Smooth muscle cell (in vitro differentiated cells): ENCODE measurements at regions not wholly inside any gene's neighbourhood (a gene's known extent, or its start where the extent isn't known, plus 50 kb on each side); places are given as distances from the start of the nearest gene placed in this dataset.

Experiments used
- DNase-seq: peaks from one replicate; lab custom pipeline; 2025; ENCODE audit not compliant: unreplicated experiment; lab: John Stamatoyannopoulos, UW
- H2AFZ ChIP-seq: fragments of 200-600 bp; sonication (generic); 2 replicates; pipeline ENCODE4 v1.6.0; 2016; ENCODE audit warnings: antibody characterized with exemption, low read depth, mild to moderate bottlenecking
- H3F3A ChIP-seq: fragments of 200-600 bp; sonication (generic); 2 replicates; pipeline ENCODE4 v1.6.0; 2017; ENCODE audit warnings: antibody characterized with exemption, low read depth
- H3K27ac ChIP-seq: fragments of 200-600 bp; sonication (generic); 2 replicates; pipeline ENCODE4 v1.5.1; 2016; ENCODE audit warnings: low read depth, mild to moderate bottlenecking
- H3K27me3 ChIP-seq: fragments of 200-600 bp; sonication (generic); 2 replicates; pipeline ENCODE4 v1.6.1; 2016; ENCODE audit warnings: low read depth, mild to moderate bottlenecking
- H3K36me3 ChIP-seq: fragments of 200-600 bp; sonication (generic); 2 replicates; pipeline ENCODE4 v1.5.1; 2016; ENCODE audit warnings: low read depth
- H3K4me1 ChIP-seq: fragments of 200-600 bp; sonication (generic); 2 replicates; pipeline ENCODE4 v1.5.1; 2016; ENCODE audit warnings: low read depth
- H3K4me2 ChIP-seq: fragments of 200-600 bp; sonication (generic); 2 replicates; pipeline ENCODE4 v1.6.0; 2016; ENCODE audit warnings: mild to moderate bottlenecking
- H3K4me3 ChIP-seq: fragments of 200-600 bp; sonication (generic); 2 replicates; pipeline ENCODE4 v1.5.1; 2016; ENCODE audit warnings: mild to moderate bottlenecking
- H3K79me2 ChIP-seq: fragments of 200-600 bp; sonication (generic); 2 replicates; pipeline ENCODE4 v1.6.0; 2016; ENCODE audit warnings: low read depth, mild to moderate bottlenecking
- H3K9ac ChIP-seq: fragments of 200-600 bp; sonication (generic); 2 replicates; pipeline ENCODE4 v1.6.0; 2016; ENCODE audit warnings: low read depth
- H3K9me3 ChIP-seq: fragments of 200-600 bp; sonication (generic); replicated peaks from 2 replicates; pipeline ENCODE4 v1.5.1; 2016; ENCODE audit warnings: low read depth
- H4K20me1 ChIP-seq: fragments of 200-600 bp; sonication (generic); 2 replicates; pipeline ENCODE4 v1.6.0; 2016; ENCODE audit warnings: low read depth
- CTCF ChIP-seq: fragments of 200-600 bp; sonication (generic); IDR thresholded peaks from 2 replicates; pipeline ENCODE4 v1.5.1; 2017; ENCODE audit warnings: borderline replicate concordance, mild to moderate bottlenecking, antibody characterized with exemption; ENCODE audit not compliant: insufficient read depth, poor library complexity, severe bottlenecking
- WGBS: methylation state at CpG from one replicate; pipeline ENCODE4 v1.1.7; 2016; ENCODE audit warnings: low lambda C conversion rate; 5-methylcytosine and 5-hydroxymethylcytosine counted together

GRCh38 chr1:222967466-222968240, 152.8 kb downstream of the DISP1 start:
- Histone ChIP-seq H3K36me3 (no peaks in the 10 kb centered on the region), H3K4me2 (no peak overlapping the region), H2AFZ (no peak overlapping the region), H3K4me1 (peaks cover 5% of the 10 kb centered on the region), H3K27me3 (no peaks in the 10 kb centered on the region), H4K20me1 (no peaks in the 10 kb centered on the region), H3K4me3 (no peak overlapping the region), H3K79me2 (peaks cover 4% of the 10 kb centered on the region), H3K9ac (no peak overlapping the region), H3K27ac (no peak overlapping the region), H3F3A (no peaks in the 10 kb centered on the region), H3K9me3 (no peaks in the 10 kb centered on the region)
- no peak for TF ChIP-seq CTCF
- WGBS = 99% methylated on average over 5 of the region's 5 CpGs
- DNase-seq = no peak

GRCh38 chr1:222970040-222970439, 155.2 kb downstream of the DISP1 start:
- Histone ChIP-seq H3K9ac (no peak overlapping the region), H3K27ac (no peak overlapping the region)

GRCh38 chr1:222970711-222971110, 155.9 kb downstream of the DISP1 start:
- no peak overlapping the region for H3K4me3 ChIP-seq
- H3K36me3 ChIP-seq = no peaks in the 10 kb centered on the region
- no peaks in the 10 kb centered on the region for H3K9me3 ChIP-seq
- peaks cover 7% of the 10 kb centered on the region for H4K20me1 ChIP-seq
- H3K4me1 ChIP-seq = peaks cover 22% of the 10 kb centered on the region
- no peak overlapping the region for H2AFZ ChIP-seq
- 63% methylated on average over 4 of the region's 4 CpGs for WGBS
- peaks cover 4% of the 10 kb centered on the region for H3K79me2 ChIP-seq
- no peak for DNase-seq
- no peak overlapping the region for H3K27ac ChIP-seq
- H3K4me2 ChIP-seq = no peak overlapping the region
- H3F3A ChIP-seq = peaks cover 21% of the 10 kb centered on the region
- no peak overlapping the region for H3K9ac ChIP-seq
- H3K27me3 ChIP-seq = no peaks in the 10 kb centered on the region
- no peak for TF ChIP-seq CTCF

More at GRCh38 chr1:222970040-222970439, 155.2 kb downstream of the DISP1 start:
- no peak for DNase-seq
- Histone ChIP-seq H4K20me1 (peaks cover 5% of the 10 kb centered on the region), H3K36me3 (no peaks in the 10 kb centered on the region), H3F3A (peaks cover 15% of the 10 kb centered on the region), H2AFZ (no peak overlapping the region), H3K27me3 (no peaks in the 10 kb centered on the region), H3K4me1 (peaks cover 22% of the 10 kb centered on the region), H3K9me3 (no peaks in the 10 kb centered on the region), H3K79me2 (peaks cover 4% of the 10 kb centered on the region), H3K4me3 (no peak overlapping the region), H3K4me2 (no peak overlapping the region)
- TF ChIP-seq CTCF = no peak
- WGBS = 81% methylated on average over 8 of the region's 8 CpGs

GRCh38 chr1:222971146-222971545, 156.3 kb downstream of the DISP1 start:
- 92% methylated on average over 2 of the region's 2 CpGs for WGBS
- H3K27me3 ChIP-seq = no peaks in the 10 kb centered on the region
- no peak overlapping the region for H2AFZ ChIP-seq
- H3K27ac ChIP-seq = no peak overlapping the region
- H3K9ac ChIP-seq = no peak overlapping the region
- no peak overlapping the region for H3K4me3 ChIP-seq
- peaks cover 7% of the 10 kb centered on the region for H4K20me1 ChIP-seq
- peaks cover 4% of the 10 kb centered on the region for H3K79me2 ChIP-seq
- no peak for DNase-seq
- H3K36me3 ChIP-seq = no peaks in the 10 kb centered on the region
- H3K4me2 ChIP-seq = no peak overlapping the region
- TF ChIP-seq CTCF = no peak
- peaks cover 26% of the 10 kb centered on the region for H3F3A ChIP-seq
- H3K9me3 ChIP-seq = no peaks in the 10 kb centered on the region
- peaks cover 22% of the 10 kb centered on the region for H3K4me1 ChIP-seq
